ENCODE measurements at regions not wholly inside any gene's neighbourhood (a gene's known extent, or its start where the extent isn't known, plus 50 kb on each side); places are given as distances from the start of the nearest gene placed in this dataset.
"Not testable (repeated sequence)": the region's sequence is repeated elsewhere in the genome, so short reads cannot be mapped to it uniquely, and the experiment has no call there.

- FAIRE-seq: no peak
- DNase-seq (ENCODE audit: insufficient read length, low spot score): no peak
Measured at GRCh38 chr6:112846681-112847080, 499.6 kb downstream of the RFPL4B start.

DNA sequence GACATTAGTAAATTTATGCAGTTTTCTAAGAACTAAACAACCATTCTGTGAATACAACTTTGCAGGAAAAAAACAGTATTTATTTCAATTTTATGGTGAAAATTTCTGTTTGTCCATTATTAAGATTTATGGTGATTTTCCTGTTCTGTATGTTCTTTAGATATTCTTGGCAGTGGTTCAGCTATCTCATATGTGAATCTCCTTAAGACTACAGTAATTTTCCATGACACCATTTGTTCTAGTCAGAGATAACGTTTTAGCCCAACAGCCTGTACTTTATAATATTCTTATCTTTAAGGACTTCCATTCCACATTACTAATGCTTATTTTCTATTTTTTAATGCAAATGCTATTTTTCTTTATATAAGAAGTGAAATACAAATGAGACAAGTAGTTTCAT lies 504.0 kb downstream of the RFPL4B start:
- DNase-seq (ENCODE audit: insufficient read length, low spot score) (no peak), FAIRE-seq (no peak)

DNA sequence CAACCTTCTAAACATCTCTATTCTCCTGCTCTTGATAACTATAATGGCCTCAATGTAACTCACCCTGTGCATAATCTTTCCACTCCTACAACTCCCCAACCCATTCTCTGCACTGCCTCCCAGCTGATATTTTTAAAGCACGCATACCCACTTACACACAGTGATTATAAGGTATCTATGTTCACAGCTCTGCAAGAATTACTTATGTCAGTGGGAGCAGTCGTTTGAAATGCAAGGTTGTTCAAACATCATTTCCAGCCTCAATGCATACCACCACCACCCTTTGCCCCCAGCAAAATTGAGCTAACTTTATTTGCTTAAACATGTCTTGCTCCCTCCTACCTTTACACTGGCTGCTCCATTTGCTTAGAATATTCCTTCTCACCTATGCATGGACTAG lies 506.0 kb downstream of the RFPL4B start:
- DNase-seq (ENCODE audit: insufficient read length, low spot score) (no peak), FAIRE-seq (no peak)

- FAIRE-seq: no peak
- DNase-seq (ENCODE audit: insufficient read length, low spot score): no peak
Measured at GRCh38 chr6:112863753-112864152, 516.6 kb downstream of the RFPL4B start.

DNA sequence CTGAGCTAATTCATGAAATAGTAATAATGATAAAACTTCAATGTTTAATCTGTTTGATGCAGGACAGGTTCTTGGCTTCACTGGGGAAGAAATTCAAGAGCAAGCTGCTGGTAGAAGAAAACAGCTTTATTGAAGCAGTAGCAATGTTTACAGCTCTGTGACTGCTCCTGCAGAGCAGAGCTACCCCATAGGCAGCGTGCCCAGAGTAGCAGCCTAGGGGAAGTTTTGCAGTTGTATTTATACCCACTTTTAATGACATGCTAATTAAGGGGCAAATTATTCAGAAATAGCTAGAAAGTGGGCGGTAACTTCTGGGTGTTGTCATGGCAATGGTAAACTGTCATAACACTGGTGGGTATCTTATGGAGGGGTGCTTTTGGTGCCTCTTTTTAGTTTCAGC lies 518.0 kb downstream of the RFPL4B start:
- no peak for FAIRE-seq
- DNase-seq (ENCODE audit: insufficient read length, low spot score): no peak

DNA sequence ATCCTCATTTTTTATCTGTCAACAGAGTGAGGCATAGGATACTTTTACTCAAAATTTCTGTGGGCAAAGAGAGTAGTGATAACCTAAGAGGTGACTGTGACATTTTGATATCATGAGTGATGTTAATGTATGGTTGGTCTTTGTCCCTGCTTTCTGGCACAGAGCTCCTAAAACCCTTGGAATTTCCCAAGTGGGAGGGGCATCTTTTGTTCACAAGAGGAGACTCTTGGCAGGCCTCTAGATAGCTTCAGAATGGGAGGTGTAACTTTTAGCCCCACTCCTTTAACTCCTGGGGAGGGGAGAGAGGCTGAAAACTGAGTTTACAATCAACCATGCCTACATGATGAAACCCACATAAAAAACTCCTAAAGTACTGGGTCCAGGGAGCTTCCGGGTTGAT lies 527.8 kb downstream of the RFPL4B start:
- FAIRE-seq (no peak), DNase-seq (ENCODE audit: insufficient read length, low spot score) (no peak)

DNA sequence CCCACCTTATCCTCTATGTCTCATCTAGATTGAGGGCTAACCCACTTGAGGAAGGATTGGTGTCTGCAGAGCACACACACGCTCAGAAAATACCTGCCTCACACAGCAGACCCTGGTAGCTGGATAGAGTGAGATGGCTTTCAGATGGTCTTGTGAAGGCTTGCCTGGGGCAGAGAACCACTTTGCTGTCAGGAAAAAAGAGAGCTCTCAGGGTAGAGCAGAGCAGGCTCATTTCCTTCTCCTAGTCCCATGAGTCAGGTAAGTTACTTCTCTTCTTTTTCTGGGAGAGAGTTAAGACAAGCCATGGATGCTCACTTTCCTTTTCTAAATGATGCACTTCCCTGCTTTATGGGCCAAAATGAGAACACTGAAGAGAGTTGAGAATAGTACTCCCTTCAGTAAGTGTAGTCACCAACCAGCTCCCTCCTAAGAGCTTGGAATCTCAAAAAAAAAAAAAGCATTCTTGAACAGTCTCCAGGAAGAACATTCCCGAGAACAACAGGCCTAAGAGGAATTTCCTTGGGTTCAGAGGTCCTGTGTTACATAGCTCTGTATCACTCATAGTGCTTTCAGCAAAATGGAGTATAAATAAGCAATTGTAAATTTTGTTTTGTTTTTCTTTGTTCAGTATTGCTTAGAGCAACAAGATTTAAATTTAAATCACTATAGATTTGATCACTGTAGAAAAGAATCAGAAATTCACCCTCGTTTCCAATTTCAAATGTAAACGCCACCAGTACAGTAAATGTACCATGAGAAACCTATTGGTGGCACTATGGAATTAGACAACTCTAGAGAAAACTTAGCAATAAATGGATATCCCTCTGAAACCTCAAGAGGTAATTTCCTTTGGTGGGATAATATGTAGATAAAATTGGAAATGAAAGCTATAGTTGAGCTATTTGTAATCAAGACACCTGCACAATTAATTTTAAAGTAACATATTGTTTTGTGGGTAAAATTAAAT lies 530.3 kb downstream of the RFPL4B start:
- FAIRE-seq (no peak), DNase-seq (ENCODE audit: insufficient read length, low spot score) (no peak)

DNA sequence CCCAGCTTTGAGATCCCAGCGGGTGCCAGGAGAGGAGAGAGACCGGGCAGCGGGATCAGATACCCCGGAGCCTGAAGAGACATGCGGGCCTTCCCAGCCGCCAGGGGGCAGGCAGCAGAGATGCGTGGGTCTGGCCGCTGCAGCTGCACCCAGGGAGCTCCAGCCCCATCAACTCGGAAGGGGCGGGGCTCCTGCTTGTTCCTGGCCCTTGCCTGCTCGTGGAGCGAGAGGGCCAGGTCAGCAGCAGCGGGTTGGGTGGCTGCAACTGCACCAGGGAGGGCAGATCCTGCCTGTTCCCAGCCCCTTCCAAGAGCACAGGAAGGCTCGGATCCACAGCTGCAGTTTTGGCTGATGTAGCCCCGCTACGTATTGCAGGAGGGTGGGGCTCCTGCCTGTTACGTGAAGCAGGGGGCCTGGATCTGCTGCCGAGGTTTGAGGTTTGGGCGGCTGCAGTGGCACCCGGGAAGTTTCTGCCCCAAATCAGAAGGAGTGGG lies 532.8 kb downstream of the RFPL4B start:
- no peak for DNase-seq (ENCODE audit: insufficient read length, low spot score)
- no peak for FAIRE-seq

GRCh38 chr6:112881027-112881426 lies 533.9 kb downstream of the RFPL4B start:
- DNase-seq (ENCODE audit: insufficient read length, low spot score) (no peak), FAIRE-seq (no peak)

DNA sequence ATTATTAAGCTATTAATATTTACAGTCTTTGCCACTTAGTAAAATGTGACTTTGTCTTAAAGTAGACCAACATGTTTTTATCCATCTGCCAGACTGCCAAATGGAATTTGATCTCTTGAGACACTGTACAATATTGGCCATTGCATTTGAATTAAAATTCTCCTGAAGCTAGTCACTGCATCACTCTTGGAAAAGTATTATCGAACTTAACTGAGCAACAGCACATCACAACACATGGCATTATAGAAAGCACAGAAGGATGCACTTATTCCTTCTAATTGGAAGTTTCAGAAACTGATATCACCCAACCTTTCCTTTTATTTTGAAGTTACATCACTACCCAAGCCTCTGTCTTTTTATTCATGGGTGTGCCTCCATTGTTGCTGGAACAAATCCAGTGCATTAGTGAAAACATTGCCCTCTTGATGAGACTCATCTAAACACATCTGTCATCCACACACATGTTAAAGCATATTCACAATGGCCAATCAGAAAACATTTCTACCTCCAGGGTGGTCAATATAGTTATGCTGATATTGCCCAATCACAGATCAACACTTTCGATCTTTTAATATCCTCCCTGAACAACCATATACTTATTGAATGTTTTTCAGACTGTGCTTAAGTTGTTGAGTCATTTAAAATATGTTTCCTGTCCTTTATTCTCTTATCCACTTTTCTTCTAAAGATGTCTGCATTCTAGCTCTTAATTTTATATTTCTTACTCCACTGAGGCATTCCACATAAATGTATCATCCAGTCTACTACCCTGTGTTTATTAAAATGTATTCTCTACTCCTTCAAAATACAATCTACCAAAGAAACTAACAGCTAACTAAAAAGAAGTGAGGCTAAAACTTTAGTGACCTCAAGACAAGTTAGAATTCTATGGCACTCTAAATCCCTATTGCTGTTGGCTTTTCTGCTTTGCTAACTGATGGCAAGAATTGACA lies 535.0 kb downstream of the RFPL4B start:
- DNase-seq (ENCODE audit: insufficient read length, low spot score) (no peak), FAIRE-seq (no peak)

GRCh38 chr6:112883095-112883494 lies 536.0 kb downstream of the RFPL4B start:
- no peak for DNase-seq (ENCODE audit: insufficient read length, low spot score)
- FAIRE-seq: no peak

DNA sequence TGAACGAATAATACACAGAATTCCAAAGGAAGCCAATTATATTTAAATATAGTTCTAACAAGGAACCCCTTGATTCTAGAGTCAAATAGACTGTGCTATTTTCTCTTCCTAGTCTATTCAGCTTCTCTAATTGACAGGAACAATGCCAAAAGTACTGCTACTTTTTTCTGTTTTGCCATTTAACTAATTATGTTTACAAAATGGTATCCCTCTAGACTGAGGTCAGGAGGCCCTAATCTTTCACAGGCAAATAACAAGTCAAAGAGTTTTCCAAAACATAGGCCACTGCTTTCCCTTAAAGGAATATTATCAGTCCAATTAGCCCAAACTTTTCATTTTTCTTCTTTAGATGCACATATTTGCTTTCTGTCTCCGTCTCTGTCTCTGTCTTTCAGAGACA lies 539.3 kb downstream of the RFPL4B start:
- DNase-seq (ENCODE audit: insufficient read length, low spot score) (no peak), FAIRE-seq (no peak)

DNA sequence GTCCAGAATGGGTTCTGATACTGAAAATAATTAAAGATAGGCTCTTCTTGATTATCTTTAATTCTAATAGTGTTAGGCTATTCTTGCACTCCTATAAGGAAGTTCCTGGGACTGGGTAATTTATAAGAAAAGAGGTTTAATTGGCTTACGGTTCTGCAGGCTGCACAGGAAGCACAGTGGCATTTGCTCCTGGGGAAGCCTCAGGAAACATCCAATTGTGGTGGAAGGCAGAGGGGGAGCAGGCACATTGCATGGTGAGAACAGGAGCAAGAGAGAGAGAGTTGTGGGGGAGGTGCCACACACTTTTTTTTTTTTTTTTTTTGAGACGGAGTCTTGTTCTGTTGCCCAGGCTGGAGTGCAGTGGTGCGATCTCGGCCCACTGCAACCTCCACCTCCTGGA lies 540.3 kb downstream of the RFPL4B start:
- DNase-seq (ENCODE audit: insufficient read length, low spot score); FAIRE-seq: not testable (repeated sequence)

DNA sequence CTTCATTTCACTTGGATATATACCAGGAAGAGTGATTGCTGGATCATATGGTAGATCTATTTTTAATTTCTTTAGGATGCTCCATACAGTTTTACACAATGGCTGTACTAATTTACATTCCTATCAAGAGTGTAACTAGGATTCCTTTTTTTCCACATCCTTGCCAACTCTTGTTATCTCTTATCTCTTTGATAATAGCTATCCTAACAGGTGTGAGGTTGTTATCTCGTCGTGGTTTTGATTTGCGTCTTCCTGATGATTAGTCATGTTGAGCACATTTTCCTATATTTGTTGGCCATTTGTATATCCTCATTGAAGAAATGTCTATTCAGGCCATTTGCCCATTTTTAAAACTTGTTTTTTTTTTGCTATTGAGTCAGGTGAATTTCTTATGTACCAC lies 552.4 kb downstream of the RFPL4B start:
- DNase-seq (ENCODE audit: insufficient read length, low spot score): no peak
- FAIRE-seq: no peak

DNA sequence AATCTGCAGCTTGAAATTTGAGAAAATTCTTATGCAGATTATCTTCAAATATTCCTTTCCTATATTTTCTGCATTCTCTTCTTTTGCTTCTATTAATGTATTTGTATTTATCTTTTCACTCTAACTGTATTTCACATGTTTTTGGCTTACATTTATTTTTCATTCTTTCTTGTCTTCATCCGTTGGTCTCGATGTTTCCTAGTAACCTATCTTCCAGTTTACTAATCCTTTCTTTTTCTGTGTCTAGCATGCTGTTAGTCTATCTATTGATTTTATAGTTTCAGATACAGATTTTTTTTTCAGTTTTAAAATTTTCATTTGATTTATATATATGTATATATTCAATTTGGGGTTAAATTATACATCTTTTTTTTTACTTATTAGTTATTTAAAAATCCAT lies 556.2 kb downstream of the RFPL4B start:
- no peak for FAIRE-seq

GRCh38 chr6:112906726-112907125 lies 559.6 kb downstream of the RFPL4B start:
- DNase-seq (ENCODE audit: insufficient read length, low spot score): no peak
- no peak for FAIRE-seq

More for the DNA sequence above, 556.2 kb downstream of the RFPL4B start:
- no peak for DNase-seq (ENCODE audit: insufficient read length, low spot score)

DNA sequence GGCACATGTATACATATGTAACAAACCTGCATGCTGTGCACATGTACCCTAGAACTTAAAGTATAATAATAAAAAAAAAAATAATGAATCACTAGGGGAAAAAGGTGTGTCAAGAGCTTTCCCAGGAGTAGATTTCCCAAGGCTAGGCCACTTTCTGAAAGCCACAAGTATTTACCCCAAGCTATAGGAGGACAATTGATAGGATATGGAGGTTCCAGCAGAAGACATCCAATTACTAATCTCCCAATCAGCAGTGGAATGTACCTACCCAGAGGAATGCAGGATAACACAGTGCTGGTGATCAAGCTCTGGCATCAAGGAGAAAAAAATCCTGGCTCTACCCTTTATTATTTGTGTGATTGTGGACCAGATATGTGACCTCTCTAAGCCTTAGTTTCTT lies 562.7 kb downstream of the RFPL4B start:
- no peak for FAIRE-seq
- no peak for DNase-seq (ENCODE audit: insufficient read length, low spot score)

DNA sequence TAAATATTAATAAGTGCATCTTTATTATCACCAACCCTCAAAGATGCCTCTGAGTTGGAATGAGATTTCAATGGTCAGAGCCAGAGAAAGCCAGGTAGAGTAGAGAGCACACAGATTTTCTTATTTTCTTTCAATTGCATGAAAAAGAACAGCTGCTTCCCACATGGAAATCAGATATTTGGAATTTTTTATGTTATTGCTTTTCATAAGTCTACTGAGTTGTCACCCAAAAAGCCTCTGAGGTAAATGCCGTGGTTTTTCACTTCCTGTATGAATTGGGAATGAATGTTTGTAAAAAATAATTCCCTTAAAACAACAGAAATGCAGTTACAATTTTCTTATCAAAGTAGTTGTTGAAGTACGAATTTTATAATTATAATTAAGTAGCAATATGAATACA lies 563.1 kb downstream of the RFPL4B start:
- DNase-seq (ENCODE audit: insufficient read length, low spot score) (no peak), FAIRE-seq (no peak)

GRCh38 chr6:112911959-112912358 lies 564.8 kb downstream of the RFPL4B start:
- DNase-seq (ENCODE audit: insufficient read length, low spot score) (no peak), FAIRE-seq (no peak)

DNA sequence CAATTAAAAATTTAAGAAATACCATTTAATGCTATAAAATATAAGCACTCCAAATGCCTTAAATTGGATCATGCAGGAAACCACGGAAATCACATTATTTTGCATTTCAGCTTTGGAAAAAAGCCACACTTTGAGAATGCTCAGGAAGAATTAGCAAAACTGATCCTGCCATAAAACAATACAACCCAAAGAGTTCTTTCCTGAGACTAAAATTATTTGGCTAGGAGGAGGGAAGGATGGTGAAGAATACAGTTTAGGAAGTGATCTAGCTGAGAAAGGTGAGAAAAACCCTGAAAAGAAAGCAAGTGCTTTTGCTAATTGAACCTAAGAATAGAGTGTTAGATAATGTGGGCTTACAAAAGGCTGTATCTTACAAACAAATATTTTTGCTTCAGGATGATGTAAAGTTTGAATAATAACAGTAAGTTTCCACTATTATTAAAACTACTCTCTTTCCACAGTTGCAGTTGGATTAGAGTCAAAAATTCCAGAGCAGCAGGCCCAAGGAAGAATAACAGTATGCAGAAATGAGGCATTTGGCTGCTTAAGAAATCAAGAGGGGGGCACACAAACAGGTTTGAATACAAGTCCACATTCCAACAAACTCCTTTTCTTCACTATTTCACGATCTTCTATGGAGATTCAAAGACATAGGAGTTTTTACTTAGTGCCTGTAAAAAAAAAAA lies 565.4 kb downstream of the RFPL4B start:
- FAIRE-seq: no peak
- DNase-seq (ENCODE audit: insufficient read length, low spot score): no peak

GRCh38 chr6:112919744-112920143 lies 572.6 kb downstream of the RFPL4B start:
- FAIRE-seq; DNase-seq (ENCODE audit: insufficient read length, low spot score): not testable (repeated sequence)

Data from GM19239 (cell line).